Spleen (tissue), 7 donors: ENCODE measurements at regions not wholly inside any gene's neighbourhood (a gene's known extent, or its start where the extent isn't known, plus 50 kb on each side); places are given as distances from the start of the nearest gene placed in this dataset.

Source experiments
- CTCF ChIP-seq, 11 experiments: fragments of 200-600 bp in 7 of 11; fragments of 450-650 bp in 4 of 11; sonication (generic) in 4 of 11; IDR thresholded peaks in 8 of 11; conservative IDR thresholded peaks in 3 of 11; 1 replicate in 7 of 11; 2 replicates in 4 of 11; pipeline versions ENCODE4 v1.4.0 to v1.8.0; 2016 to 2021; ENCODE audit warnings: antibody characterized with exemption in 11 of 11, inconsistent platforms in 4 of 11, mild to moderate bottlenecking in 1 of 11
- POLR2A ChIP-seq, 3 donors: fragments of 450-650 bp; IDR thresholded peaks; one replicate each; pipeline ENCODE4 v1.5.1; 2017; ENCODE audit warnings: antibody characterized with exemption in 3 of 3, mild to moderate bottlenecking in 1 of 3
- POLR2AphosphoS5 ChIP-seq, 3 donors: sonication (generic); formaldehyde crosslinking; IDR thresholded peaks; one replicate each; pipeline ENCODE4 v1.5.1; 2017; ENCODE audit warnings: antibody characterized with exemption in 3 of 3
- donor health status: DM: no; HTN: no; CAD: no; lungs with moderate emphysema.
- donor health status: DM: no; HTN: no; CAD: no.
- donor health status: DM: no; HTN: no; CAD: no.

- TF ChIP-seq CTCF (IDR thresholded peaks at IDR 0.05 in 8 of 11, conservative IDR thresholded peaks at IDR 0.05 in 3 of 11) (no peak), POLR2A (IDR thresholded peaks at IDR 0.05) (no peak), POLR2AphosphoS5 (IDR thresholded peaks at IDR 0.05) (no peak)
Measured at GRCh38 chr17:77548967-77549366, 408.2 kb downstream of the SEC14L1 start.
